ENCODE measurements at regions not wholly inside any gene's neighbourhood (a gene's known extent, or its start where the extent isn't known, plus 50 kb on each side); places are given as distances from the start of the nearest gene placed in this dataset.
A peak's percentile ranks its signal among the peaks of the same experiment; 100 is the strongest.

DNA sequence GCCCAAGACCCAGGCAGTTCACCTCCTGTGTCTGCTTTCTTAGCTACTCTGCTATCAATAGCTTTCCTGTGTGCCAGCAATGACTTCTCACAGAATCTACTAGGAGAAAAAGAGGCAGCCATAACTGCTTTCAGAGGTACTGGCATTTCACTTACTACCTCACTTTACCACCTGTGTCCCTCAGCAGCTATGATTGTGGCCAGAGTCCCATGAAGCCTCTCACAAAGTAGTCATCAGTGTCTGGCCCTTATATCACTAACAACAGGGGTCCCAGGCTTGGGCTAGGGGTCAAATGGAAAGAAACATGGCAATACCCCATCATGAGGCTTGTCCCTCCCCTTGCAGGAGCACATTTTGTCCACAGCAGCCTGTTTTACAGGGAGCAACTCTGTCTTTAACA lies 62.7 kb upstream of the EPS8L3 start:
- no peak for DNase-seq

DNA sequence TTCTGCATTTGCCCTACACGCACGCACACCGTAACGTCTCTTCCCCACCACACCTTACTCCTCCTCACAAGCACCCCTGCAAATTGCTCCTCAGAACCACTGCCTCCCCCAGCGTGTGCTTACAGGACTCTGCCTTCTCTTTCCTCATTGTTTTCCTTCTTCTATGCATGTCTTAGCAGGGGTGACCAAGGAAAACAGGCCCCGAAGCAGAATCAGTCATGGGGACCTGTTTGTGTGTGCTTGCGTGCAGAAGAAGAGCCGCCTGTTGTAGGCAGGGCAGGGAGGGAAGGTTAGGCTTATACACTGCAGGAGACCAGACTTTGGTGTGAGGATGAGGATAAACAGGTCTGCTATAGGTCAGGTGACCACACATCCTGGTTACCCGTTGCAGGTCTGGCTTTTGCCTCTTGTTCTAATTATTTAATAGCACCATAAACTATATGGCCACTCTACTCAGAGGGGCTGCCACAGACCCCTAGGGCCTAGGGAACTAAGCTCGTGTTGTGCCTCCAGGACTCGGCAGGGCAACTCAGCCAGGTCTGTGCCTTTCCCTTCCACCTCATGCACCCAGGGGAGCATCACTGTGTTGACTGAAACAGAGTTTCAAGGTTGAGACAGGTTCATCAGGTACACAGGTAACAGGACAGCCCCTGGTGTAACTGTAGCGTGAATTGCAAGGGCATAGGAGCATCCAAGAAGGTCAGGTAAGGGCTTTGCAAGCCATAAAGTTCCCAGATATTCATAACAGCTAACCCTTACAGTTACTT lies 60.8 kb upstream of the EPS8L3 start:
- DNase-seq, result no peak

DNA sequence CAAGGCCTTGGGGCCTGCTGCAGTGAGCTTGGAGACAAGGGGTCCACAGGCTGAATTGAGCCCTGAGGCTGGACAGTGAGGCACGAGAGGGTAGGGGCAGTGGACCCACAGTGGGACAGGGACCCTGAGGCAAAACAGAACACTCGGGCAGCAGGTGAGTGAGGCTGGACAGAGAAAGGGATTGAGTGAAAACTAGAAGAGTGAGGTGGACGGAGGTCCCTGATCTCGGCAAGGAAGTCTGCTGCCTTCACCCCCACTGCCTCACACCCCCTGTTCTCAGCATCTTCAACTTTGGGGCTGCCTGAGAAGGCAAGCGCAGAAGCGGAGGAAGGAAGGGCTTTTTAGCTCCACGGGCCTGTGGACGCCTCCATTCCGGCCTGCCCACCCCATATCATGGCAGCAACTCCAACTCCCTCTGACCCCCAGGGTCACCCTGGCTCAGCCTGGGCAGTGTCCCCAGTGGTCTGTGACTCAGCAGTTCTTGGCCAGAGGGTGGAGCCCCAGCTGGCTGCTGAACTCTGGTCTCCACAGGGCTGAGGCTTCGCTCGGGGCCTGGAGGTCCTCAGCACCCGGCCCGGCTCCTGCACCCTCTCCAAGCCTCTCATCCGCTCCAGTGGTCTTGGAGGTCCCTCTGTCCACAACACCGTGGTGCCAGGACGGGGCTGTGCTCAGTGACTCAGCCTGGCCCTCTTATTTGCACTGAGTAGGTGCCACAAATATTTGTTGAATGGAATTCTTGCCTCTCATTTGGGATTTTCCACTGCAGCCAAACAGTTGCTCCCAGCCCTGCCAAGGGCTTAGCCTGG lies 60.0 kb upstream of the EPS8L3 start:
- no peak for DNase-seq

DNA sequence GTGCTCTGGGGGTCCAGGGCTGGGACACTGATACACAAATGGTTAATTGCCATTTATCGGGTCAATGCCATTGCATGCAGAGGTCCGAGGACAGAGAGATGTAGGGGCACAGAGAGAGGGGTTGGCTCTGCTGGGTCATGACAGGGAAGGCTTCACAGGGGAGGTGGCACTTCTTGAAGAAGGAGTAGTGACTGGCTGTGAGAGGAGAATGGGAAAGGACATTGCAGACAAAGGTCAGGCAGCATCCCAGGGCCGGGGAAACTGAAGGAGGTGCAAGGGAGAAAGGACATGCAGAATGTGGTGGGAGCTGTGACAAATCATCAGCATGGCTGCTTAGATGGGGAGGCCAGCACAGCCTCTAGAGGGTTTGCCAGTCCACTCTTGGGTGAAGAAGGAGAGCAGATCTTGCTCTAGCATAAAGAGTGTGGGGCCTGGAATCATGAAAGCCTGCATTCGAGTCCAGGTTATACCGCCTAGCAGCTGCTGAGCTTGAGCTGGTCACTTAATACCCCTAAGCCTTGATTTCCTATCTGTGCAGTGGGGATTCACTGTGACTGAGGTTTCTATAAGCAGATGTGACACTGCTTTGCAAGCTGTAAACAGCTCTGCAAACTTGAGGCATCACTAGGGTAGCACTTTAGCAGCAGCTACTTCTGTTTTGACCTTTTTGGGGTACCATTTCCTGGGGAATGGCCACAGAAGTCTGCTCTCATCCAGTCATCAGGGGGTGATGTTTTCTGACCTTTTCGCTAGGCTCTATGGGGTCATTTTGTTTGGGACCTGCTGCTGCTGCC lies 59.2 kb upstream of the EPS8L3 start:
- DNase-seq, result no peak

DNA sequence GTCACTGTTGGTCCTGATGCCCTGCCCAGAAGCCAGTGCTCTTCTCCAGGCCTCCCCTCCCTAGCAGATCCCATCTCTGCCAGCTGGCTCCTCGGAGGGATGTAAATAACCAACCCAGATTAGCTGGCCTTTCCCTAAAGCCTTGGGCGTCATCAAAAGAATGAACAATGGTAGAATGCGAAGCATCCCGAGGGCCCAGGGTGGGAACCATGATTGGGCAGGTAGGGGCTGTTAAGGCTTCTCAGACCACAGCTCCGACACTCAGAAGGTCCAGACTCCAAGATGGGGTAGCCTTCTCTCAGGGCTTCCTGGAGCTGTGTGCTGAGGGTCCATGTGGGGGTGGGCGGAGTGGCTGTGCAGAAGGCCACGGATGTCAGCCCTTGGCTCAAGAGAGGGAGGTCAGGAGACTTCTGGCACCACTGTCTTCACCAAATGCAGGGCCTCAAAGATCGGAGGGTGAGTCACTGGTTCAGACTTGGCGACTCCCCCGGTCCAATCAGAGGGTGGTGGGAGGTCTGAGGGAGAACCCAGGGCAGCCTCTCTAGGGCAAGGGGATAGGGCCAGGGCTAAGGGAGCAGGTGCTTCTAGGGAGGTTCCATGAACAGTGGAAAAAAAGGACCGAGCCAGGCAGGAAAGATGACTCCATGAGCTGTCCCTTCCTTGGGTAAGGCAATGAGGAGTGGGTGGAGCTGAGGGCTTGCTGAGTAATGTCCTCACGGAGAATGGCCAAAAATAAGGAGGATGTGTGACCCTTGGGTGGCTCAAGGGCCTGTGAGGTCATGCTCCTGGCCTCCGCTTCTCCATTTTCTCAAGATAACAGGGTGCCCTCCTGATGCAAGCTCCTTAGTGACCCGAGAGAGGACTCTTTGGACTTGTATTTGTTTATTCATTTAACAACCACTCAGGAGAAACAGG lies 58.4 kb upstream of the EPS8L3 start:
- DNase-seq, result no peak

DNA sequence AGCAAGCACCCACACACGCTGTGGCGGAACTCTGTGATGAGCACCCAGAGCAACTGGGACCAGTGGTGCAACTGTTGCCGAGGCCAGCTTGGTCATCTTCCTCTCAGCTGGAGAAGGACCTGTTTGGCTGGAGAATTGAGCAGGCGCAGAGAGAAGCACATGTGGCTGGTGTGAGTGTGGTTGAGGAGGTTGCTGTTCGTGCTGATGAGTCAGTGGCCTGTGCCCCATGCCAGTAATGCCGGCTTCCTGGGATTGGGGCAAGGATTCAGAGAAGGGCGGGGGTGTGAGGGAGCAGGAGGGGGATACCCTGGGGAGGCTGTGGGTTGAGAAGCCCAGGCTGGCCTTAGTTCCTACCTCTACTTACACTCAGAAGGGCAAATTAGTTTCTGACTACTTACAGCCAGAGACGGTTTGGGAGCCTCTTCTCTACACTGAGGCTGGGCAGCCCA lies 57.5 kb upstream of the EPS8L3 start:
- peak; percentile 72 to 87 for DNase-seq

DNA sequence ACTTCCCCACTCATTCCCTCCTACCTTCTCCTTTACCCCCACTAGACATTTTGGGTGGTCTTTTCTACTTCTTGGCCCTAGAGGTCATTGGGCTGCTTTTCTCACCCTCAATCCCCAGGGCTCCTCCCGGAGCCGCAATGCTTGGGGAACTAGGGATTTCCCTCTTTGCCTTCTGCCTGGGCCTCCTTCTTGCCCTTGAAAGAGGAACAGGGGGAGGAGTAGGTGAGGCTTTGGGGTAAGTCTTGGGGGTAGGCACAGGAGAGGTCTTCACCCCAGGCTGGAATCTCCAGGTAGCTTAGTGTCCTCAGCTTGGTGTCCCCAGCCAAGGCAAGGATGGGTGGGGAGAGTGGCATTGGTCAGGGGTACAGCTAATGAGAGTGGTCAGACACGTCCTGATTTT lies 56.2 kb upstream of the EPS8L3 start:
- DNase-seq, result no peak

DNA sequence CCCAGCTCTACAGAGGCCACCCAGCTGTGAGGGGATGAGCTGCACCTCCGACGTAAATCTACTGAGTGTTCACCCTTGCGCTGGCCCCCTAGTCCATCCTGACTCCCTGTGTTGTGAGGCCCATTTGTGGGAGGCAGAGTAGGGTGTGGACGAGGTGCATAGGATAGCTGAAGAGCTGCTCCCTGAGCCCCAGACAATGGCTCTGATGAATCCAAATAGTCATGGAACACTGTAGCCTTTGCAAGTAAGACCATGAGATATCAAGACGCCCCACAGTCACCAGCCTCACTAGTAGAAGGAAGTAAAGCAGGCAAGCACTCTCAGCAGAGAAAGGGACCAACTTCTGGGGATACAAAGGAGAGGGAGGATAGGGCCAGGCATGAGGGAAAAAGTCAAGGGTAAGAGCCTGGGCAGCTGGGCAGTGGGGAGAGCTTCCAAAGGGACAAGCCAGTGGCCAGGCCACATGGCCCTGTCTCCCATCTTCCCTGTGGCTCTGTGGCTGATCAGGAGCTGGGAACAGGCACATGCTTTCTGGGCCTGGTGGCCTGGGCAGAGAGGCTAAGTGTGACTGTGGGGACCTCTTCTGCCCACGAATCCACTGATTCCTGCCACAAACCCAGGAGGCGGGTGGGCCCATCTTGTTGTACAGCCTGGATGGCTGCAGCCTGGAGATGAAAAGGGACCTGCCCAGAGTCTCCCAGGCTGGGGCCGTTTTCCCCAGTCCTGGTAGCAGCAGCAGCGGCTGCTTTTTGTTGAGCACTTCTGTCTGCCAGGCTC lies 55.5 kb upstream of the EPS8L3 start:
- no peak for DNase-seq

DNA sequence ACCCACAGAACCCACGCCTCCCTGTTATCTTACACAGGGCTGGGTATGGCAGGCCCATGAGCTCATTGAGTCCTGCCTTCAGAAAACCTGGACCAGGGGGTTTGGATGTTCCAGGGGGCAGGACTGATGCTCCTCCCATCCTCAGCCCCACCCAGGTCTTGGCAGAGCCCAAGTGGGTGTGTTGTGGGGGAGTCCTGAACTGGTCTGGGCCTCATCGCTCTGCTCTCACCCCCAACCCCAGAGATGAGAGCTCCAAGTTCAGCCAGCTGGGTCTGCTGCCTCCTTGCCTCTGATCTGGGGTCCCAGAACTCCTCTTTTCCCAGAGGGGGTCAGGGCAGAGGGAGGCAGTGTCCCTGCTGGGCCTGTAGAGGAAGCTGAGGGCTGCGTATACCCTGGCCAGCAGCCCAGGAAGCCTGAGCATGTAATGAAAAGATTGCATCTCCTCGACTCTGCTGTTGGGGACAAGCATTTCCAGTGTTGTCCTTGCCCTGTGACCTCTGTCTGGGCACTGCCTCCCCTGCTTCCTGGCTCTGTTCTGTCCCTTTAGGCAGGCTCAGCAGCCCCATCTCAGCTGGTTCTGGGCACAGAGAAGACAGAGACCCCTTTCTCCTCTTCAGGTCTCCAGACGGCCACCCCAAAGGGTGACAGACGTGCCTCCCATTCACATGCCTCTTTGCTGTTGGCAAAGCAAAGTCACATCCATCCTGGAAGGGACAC lies 54.7 kb upstream of the EPS8L3 start:
- no peak for DNase-seq

DNA sequence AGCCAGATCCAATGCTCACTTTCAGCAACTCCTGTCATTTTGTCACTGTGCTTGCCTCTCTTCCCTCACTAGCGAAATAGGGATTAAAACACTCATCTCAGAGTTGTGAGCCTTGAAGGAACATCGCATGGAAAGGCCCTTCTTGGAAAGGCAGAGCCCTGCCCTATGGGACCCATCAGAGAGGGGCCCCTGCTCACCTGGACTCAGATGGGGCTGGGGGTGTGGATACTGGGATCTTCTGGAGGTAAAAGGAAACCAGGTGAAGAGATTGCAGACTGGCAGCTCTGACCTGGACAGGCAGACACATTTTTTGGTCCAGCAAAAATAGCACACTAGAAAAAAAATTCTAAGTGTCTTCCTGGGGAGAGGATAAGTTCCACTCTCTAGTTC lies 54.2 kb upstream of the EPS8L3 start:
- no peak for DNase-seq

DNA sequence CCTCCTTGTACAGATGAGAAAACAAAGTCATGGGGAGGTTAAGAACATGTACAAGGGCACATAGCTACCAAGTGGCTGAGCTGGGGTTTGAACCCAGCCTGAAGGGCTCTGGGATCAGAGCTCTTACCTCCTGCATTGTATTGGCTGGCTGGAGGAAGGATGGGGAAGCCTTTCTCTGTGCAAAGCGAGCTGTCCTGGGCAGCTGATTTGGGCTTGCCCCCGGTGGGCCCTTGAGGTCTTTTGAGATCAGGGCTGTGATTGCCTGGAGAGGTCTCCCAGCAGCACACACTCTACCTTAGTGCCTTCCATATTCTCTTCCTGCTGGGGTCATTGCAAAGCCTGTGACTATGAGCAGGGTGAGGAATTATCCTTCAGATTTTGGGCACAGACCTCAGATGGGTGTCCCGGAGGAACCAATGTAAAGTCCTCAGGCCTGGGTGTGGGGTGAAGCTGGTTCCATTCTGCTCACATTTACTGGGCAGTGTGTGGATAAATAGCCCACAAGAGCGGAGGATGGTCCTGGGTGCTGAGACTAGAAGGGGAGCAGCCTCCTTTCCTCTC lies 53.3 kb upstream of the EPS8L3 start:
- no peak for DNase-seq

DNA sequence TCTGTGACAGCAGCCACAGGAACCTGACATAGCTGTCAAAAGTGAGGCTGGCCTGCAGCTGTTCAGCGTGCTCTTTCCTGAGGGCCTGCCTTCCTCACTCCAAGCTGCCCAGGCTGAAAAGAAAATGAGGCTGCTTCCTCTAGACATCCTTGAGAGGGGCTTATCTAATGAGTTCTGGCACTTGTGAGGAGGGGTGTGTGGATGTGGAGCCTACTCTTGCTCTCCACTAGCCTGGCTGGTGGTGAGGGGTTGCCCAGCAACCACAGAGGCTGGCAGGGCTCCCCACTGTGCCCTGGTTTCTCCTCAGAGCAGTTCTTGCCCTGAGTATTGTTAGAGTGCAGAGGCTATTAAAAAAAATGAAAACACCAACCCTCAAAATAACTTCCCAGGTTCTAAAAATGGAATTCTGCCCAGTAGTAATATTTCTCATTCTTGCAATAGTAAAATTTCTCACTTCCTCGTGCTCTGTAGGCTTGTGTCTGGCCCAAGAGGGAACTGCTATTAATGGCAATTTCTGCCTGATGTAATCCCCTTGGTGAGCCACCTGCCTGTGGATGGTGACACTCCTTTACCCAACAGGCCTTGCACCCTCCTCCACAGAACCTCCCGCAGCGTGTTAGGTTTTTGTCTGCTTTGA lies 52.6 kb upstream of the EPS8L3 start:
- peak; percentile 88 to 89 for DNase-seq

DNA sequence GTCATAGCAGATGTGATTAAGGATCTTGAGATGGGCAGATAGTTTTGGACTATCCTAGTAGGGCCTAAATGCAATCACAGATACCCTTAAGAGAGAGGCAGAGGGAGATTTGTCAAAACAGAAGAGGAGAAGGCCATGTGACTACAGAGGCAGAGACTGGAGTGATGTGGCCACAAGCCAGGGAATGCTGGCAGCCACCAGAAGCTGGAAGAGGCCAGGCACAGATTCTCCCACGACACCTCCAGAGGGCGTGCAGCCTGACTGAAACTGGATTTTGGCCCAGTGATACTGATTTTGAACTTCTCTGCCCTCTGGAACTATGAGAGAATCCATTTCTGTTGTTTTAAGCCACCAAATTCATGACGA lies 52.1 kb upstream of the EPS8L3 start:
- no peak for DNase-seq

DNA sequence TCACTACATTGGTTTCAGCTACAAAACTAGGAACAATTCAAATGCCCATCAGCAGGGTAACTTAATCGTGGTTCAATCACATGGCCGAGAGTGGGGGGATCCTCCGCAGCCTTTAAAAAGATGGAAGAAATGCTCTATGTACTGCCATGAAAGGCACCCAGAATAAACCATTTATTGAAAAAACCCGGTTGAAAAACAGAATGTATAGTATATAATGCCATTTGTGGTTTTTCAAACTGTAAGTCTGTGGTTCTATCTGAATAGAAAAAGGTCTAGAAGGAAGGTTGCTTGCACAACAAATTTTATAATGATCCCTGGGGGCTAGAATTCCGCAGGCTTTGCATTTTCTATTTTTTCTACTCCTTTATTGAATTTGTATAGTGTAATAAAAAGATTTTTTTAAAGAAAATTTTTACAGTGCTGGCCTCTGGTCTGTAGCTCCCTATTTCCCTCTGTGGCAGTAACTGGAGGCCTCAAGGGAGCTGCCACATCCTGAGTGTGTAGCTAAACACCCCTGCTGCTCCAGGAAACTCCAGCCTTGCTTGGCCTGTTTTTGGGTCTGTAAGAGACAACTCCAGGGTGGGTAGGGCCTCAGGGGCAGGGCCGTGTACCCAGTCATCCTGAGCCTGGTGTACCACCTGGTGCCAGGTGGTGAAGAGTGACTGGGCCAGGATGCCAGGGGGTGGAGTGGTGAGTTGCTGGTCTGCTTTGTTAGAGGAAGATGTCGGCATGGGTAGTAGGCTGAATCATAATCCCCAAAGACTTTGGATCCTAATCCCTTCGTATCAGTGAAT lies 51.5 kb upstream of the EPS8L3 start:
- no peak for DNase-seq

DNA sequence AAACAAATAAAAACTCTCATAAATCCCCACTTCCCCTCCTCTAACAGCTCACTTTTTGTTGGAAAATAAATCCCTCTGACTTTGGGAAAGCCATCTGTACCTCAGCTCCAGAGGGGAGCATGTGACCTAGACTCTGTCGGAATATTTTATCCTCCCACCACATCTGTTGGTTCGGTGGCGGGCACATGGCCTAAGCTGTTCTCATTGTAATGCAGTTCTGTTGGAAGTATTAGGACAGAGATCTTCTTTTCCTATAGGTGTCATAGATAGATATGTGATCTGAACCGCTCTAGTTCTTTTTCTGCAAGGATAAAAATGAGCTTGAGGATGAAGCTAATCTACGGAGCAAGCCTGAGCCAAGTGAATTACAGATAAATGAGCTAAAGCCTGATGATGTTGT lies 50.5 kb upstream of the EPS8L3 start:
- no peak for DNase-seq

Measured in AML-193 (cell line).